ENCODE measurements at regions not wholly inside any gene's neighbourhood (a gene's known extent, or its start where the extent isn't known, plus 50 kb on each side); places are given as distances from the start of the nearest gene placed in this dataset.

DNA sequence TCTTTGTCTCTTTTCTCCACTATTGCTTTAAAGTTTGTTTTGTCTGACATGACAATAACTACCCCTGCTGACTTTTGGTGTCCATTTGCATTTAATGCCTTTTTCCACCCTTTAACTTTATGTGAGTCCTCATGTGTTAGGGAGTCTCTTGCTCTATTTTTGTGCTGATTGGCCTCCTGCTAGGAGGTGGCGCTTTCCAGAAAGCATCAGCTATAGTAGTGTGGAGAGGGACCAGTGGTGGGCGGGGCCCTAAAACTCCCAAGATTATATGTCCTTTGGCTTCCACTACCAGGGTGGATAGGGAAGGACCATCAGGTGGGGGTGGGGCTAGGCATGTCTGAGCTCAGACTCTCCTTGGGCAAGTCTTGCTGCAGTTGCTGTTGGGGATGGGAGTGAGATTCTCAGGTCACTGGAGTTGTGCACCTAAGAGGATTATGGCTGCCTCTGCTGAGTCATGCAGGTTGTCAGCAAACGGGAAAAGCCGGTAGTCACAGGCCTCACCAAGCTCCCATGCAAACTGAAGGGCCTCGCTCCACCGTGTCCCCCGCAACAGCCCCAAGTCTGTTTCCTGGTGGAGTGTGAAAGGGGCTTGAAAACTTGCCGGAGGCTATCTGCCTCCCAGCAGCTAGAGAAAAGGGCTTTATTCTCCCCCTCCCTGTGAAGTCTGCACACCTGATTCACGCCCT, 156.3 kb downstream of the CPEB2 start:
- H3K27ac ChIP-seq (ENCODE audit: low read depth in 1 of 3, low read length in 2 of 3) = no peak overlapping the region
- FAIRE-seq (no peak), DNase-seq (no peak)
- H3K9me3 ChIP-seq (ENCODE audit: control insufficient read depth in 2 of 2, insufficient read depth in 1 of 2, low read depth in 1 of 2, low read length in 1 of 2) = no peaks in the 10 kb centered on the region
- WGBS, 3 donors = 80 to 93% (median 86%) methylated on average over 9 of the region's 9 CpGs
- H3K4me1 ChIP-seq (ENCODE audit: control insufficient read depth in 3 of 3, insufficient read depth in 2 of 3, low read depth in 1 of 3, low read length in 2 of 3) = no peaks in the 10 kb centered on the region
- H3K27me3 ChIP-seq (ENCODE audit: control insufficient read depth in 3 of 3, insufficient read depth in 3 of 3, low read length in 3 of 3) = peaks cover 0 to 2% (median 0%) of the 10 kb centered on the region in 3 donors
- H3K36me3 ChIP-seq (ENCODE audit: control insufficient read depth in 3 of 3, insufficient read depth in 2 of 3, low read depth in 1 of 3, low read length in 3 of 3) = no peaks in the 10 kb centered on the region
- H3K4me3 ChIP-seq (ENCODE audit: low read depth in 1 of 3, low read length in 3 of 3) = no peak overlapping the region

- FAIRE-seq (no peak), DNase-seq (no peak)
- no peak overlapping the region for H3K4me3 ChIP-seq (ENCODE audit: low read depth in 1 of 3, low read length in 3 of 3)
- H3K4me1 ChIP-seq (ENCODE audit: control insufficient read depth in 3 of 3, insufficient read depth in 2 of 3, low read depth in 1 of 3, low read length in 2 of 3) = no peaks in the 10 kb centered on the region
- H3K27ac ChIP-seq (ENCODE audit: low read depth in 1 of 3, low read length in 2 of 3) = no peak overlapping the region
- 88 to 92% (median 89%) methylated on average over 3 of the region's 3 CpGs for WGBS, 3 donors
- H3K36me3 ChIP-seq (ENCODE audit: control insufficient read depth in 3 of 3, insufficient read depth in 2 of 3, low read depth in 1 of 3, low read length in 3 of 3) = no peaks in the 10 kb centered on the region
- H3K27me3 ChIP-seq (ENCODE audit: control insufficient read depth in 3 of 3, insufficient read depth in 3 of 3, low read length in 3 of 3) = peaks cover 0 to 2% (median 0%) of the 10 kb centered on the region in 3 donors
- H3K9me3 ChIP-seq (ENCODE audit: control insufficient read depth in 2 of 2, insufficient read depth in 1 of 2, low read depth in 1 of 2, low read length in 1 of 2) = no peaks in the 10 kb centered on the region
Observed at GRCh38 chr4:15159477-15160019, 157.3 kb downstream of the CPEB2 start.

GRCh38 chr4:15161439-15161838, 159.2 kb downstream of the CPEB2 start:
- FAIRE-seq (no peak), DNase-seq (no peak)
- Histone ChIP-seq H3K4me1 (ENCODE audit: control insufficient read depth in 3 of 3, insufficient read depth in 2 of 3, low read depth in 1 of 3, low read length in 2 of 3) (no peaks in the 10 kb centered on the region), H3K36me3 (ENCODE audit: control insufficient read depth in 3 of 3, insufficient read depth in 2 of 3, low read depth in 1 of 3, low read length in 3 of 3) (no peaks in the 10 kb centered on the region), H3K4me3 (ENCODE audit: low read depth in 1 of 3, low read length in 3 of 3) (no peak overlapping the region), H3K9me3 (ENCODE audit: control insufficient read depth in 2 of 2, insufficient read depth in 1 of 2, low read depth in 1 of 2, low read length in 1 of 2) (no peaks in the 10 kb centered on the region), H3K27me3 (ENCODE audit: control insufficient read depth in 3 of 3, insufficient read depth in 3 of 3, low read length in 3 of 3) (peaks cover 0 to 2% (median 0%) of the 10 kb centered on the region in 3 donors), H3K27ac (ENCODE audit: low read depth in 1 of 3, low read length in 2 of 3) (no peak overlapping the region)
- 87 to 96% (median 88%) methylated on average over 1 of the region's 1 CpG for WGBS, 3 donors

DNA sequence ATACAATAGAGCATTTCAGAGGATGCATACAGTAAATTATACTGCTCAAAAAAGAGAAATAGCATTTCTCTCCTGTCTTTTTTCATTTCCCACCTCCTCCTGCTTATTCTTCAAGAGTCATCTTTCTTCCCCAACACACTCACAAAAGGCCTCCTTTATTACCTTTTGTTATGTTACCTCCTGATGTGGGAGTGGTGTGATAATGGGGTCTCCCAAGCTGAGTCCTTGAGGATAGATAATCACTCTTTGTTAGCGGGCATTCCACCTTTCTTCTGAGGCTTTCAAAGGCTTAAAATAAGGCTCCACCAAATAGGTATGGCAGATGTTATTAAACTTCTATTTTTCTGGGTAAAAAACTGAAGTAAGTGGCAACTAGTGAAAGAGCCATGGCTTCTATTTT, 159.8 kb downstream of the CPEB2 start:
- no peak overlapping the region for H3K4me3 ChIP-seq (ENCODE audit: low read depth in 1 of 3, low read length in 3 of 3)
- DNase-seq = no peak
- peaks cover 0 to 2% (median 0%) of the 10 kb centered on the region in 3 donors for H3K27me3 ChIP-seq (ENCODE audit: control insufficient read depth in 3 of 3, insufficient read depth in 3 of 3, low read length in 3 of 3)
- H3K9me3 ChIP-seq (ENCODE audit: control insufficient read depth in 2 of 2, insufficient read depth in 1 of 2, low read depth in 1 of 2, low read length in 1 of 2) = no peaks in the 10 kb centered on the region
- 76 to 82% (median 77%) methylated on average over 1 of the region's 1 CpG for WGBS, 3 donors
- no peaks in the 10 kb centered on the region for H3K4me1 ChIP-seq (ENCODE audit: control insufficient read depth in 3 of 3, insufficient read depth in 2 of 3, low read depth in 1 of 3, low read length in 2 of 3)
- no peak for FAIRE-seq
- no peaks in the 10 kb centered on the region for H3K36me3 ChIP-seq (ENCODE audit: control insufficient read depth in 3 of 3, insufficient read depth in 2 of 3, low read depth in 1 of 3, low read length in 3 of 3)
- H3K27ac ChIP-seq (ENCODE audit: low read depth in 1 of 3, low read length in 2 of 3) = no peak overlapping the region

DNA sequence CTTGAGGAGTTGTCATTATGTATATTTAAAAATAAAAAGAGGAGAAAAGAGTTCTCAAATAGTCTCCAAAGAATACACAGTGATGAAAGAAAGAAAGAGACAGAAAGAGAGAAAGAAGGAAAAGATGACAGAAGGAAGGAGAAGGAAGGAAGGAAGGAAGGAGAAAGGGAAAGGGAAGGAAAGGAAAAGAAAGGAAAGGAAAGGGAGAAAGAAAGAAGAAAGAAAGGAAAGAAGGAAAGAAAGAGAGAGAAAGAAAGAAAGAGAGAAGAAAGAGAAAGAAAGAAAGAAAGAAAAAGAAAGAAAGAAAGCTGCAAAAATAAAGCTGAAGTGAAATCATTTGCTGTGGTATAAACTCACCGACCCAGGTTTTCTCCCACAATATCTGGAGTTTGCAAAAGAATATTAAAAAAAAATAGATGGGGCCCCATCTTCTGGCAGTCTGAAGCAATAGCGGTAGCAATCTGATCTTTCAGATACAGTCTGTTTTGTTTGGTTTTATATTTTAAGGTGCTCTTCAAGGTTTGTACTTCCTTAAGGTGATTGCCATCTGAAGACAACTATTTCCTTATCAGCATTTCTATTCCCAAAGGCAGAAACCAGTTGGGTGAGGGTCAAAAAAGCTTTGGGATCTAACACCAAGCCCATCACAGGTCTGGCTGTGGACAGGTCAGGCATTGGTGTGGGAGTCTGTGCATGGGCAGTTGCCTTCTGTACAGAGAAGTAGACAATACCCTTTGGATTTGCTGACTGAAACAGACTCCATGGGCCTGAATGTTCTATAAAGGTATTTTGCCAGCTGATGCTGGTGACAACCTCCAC, 160.4 kb downstream of the CPEB2 start:
- Histone ChIP-seq H3K27me3 (ENCODE audit: control insufficient read depth in 3 of 3, insufficient read depth in 3 of 3, low read length in 3 of 3) (peaks cover 0 to 2% (median 0%) of the 10 kb centered on the region in 3 donors), H3K4me3 (ENCODE audit: low read depth in 1 of 3, low read length in 3 of 3) (no peak overlapping the region), H3K27ac (ENCODE audit: low read depth in 1 of 3, low read length in 2 of 3) (no peak overlapping the region), H3K9me3 (ENCODE audit: control insufficient read depth in 2 of 2, insufficient read depth in 1 of 2, low read depth in 1 of 2, low read length in 1 of 2) (no peaks in the 10 kb centered on the region), H3K36me3 (ENCODE audit: control insufficient read depth in 3 of 3, insufficient read depth in 2 of 3, low read depth in 1 of 3, low read length in 3 of 3) (no peaks in the 10 kb centered on the region), H3K4me1 (ENCODE audit: control insufficient read depth in 3 of 3, insufficient read depth in 2 of 3, low read depth in 1 of 3, low read length in 2 of 3) (no peaks in the 10 kb centered on the region)
- FAIRE-seq (no peak), DNase-seq (peak; percentile 15 to 17)
- 5 to 15% (median 8%) methylated on average over 2 of the region's 2 CpGs for WGBS, 3 donors

DNA sequence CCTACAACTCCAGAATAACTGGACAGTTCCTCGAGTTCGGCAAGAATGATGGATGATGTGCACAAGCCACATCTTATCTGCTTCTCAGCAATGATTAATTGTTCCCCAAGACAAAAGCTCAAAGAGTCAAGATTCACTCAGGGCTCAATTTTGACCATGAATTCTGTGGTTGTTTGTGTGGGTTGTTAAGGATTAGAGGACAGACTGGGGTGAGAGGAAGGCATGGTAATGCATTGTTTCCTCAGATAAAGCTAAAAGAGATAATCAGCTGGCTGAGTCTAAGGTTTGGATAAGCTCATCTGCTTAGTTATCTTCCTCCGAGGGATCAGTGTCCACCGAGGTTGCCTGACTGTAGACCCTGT, 161.0 kb downstream of the CPEB2 start:
- H3K4me1 ChIP-seq (ENCODE audit: control insufficient read depth in 3 of 3, insufficient read depth in 2 of 3, low read depth in 1 of 3, low read length in 2 of 3) = no peaks in the 10 kb centered on the region
- H3K27ac ChIP-seq (ENCODE audit: low read depth in 1 of 3, low read length in 2 of 3) = no peak overlapping the region
- peaks cover 0 to 2% (median 0%) of the 10 kb centered on the region in 3 donors for H3K27me3 ChIP-seq (ENCODE audit: control insufficient read depth in 3 of 3, insufficient read depth in 3 of 3, low read length in 3 of 3)
- H3K4me3 ChIP-seq (ENCODE audit: low read depth in 1 of 3, low read length in 3 of 3) = no peak overlapping the region
- no peak for FAIRE-seq
- no peaks in the 10 kb centered on the region for H3K9me3 ChIP-seq (ENCODE audit: control insufficient read depth in 2 of 2, insufficient read depth in 1 of 2, low read depth in 1 of 2, low read length in 1 of 2)
- H3K36me3 ChIP-seq (ENCODE audit: control insufficient read depth in 3 of 3, insufficient read depth in 2 of 3, low read depth in 1 of 3, low read length in 3 of 3) = no peaks in the 10 kb centered on the region
- 24 to 55% (median 51%) methylated on average over 4 of the region's 4 CpGs for WGBS, 3 donors
- no peak for DNase-seq

DNA sequence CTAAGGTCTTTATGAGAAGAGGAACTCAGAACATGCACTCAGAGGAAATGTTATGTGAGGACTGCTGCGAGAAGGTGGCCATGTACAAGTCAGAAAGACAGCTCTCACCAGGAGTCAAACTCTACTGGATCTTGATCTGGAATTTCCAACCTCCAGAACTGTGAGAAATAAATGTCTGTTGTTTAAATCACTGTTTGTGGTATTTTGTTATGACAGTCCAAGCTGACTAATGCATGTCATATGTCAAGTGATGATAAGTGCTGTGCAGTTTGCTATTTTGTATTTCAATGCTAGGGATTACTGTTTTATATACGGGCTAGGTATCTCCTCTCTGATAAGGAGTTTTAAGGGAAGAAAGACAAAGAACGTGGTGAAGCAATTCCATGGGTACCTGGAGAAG, 162.3 kb downstream of the CPEB2 start:
- DNase-seq = no peak
- H3K36me3 ChIP-seq (ENCODE audit: control insufficient read depth in 3 of 3, insufficient read depth in 2 of 3, low read depth in 1 of 3, low read length in 3 of 3) = no peaks in the 10 kb centered on the region
- no peaks in the 10 kb centered on the region for H3K9me3 ChIP-seq (ENCODE audit: control insufficient read depth in 2 of 2, insufficient read depth in 1 of 2, low read depth in 1 of 2, low read length in 1 of 2)
- no peak overlapping the region for H3K4me3 ChIP-seq (ENCODE audit: low read depth in 1 of 3, low read length in 3 of 3)
- WGBS, 3 donors = 37 to 66% (median 44%) methylated on average over 3 of the region's 3 CpGs
- H3K27ac ChIP-seq (ENCODE audit: low read depth in 1 of 3, low read length in 2 of 3) = no peak overlapping the region
- FAIRE-seq = no peak
- H3K27me3 ChIP-seq (ENCODE audit: control insufficient read depth in 3 of 3, insufficient read depth in 3 of 3, low read length in 3 of 3) = peaks cover 0 to under 1% (median 0%) of the 10 kb centered on the region in 3 donors
- no peaks in the 10 kb centered on the region for H3K4me1 ChIP-seq (ENCODE audit: control insufficient read depth in 3 of 3, insufficient read depth in 2 of 3, low read depth in 1 of 3, low read length in 2 of 3)

GRCh38 chr4:15167743-15168142, 165.5 kb downstream of the CPEB2 start:
- FAIRE-seq = no peak
- no peak overlapping the region for H3K27ac ChIP-seq (ENCODE audit: low read depth in 1 of 3, low read length in 2 of 3)
- 11 to 57% (median 12%) methylated on average over 2 of the region's 2 CpGs for WGBS, 3 donors

More at GRCh38 chr4:15167743-15168142, 165.5 kb downstream of the CPEB2 start:
- DNase-seq = no peak
- Histone ChIP-seq H3K36me3 (ENCODE audit: control insufficient read depth in 3 of 3, insufficient read depth in 2 of 3, low read depth in 1 of 3, low read length in 3 of 3) (no peaks in the 10 kb centered on the region), H3K9me3 (ENCODE audit: control insufficient read depth in 2 of 2, insufficient read depth in 1 of 2, low read depth in 1 of 2, low read length in 1 of 2) (peaks cover 0 to 5% of the 10 kb centered on the region in 2 donors), H3K27me3 (ENCODE audit: control insufficient read depth in 3 of 3, insufficient read depth in 3 of 3, low read length in 3 of 3) (no peaks in the 10 kb centered on the region), H3K4me1 (ENCODE audit: control insufficient read depth in 3 of 3, insufficient read depth in 2 of 3, low read depth in 1 of 3, low read length in 2 of 3) (no peaks in the 10 kb centered on the region), H3K4me3 (ENCODE audit: low read depth in 1 of 3, low read length in 3 of 3) (no peak overlapping the region)
